SK-N-SH (cell line): ENCODE measurements at regions not wholly inside any gene's neighbourhood (a gene's known extent, or its start where the extent isn't known, plus 50 kb on each side); places are given as distances from the start of the nearest gene placed in this dataset.

Experiments
- CTCF ChIA-PET: fragments of 300-600, 350-600 bp; formaldehyde crosslinking; extraction: SDS; loops from one replicate; lab custom pipeline; 2021; lab: Yijun Ruan, JAX
- POLR2A ChIA-PET: fragments of 350-600 bp; sonication (Branson Sonifier 250); formaldehyde crosslinking; extraction: SDS; loops from one replicate; lab custom pipeline; 2020; ENCODE audit warnings: antibody characterized with exemption, inconsistent platforms; lab: Yijun Ruan, JAX
- DNase-seq: peaks from one replicate; pipeline ENCODE4 v3.0.0; 2012
- H2AFZ ChIP-seq: fragments of 200-600 bp; sonication (generic); 2 replicates; pipeline ENCODE4 v1.8.1; 2016; ENCODE audit warnings: antibody characterized with exemption, mild to moderate bottlenecking, low read depth
- H3F3A ChIP-seq: fragments of 200-600 bp; sonication (generic); replicated peaks from 2 replicates; pipeline ENCODE3; 2016; ENCODE audit warnings: antibody characterized with exemption, mild to moderate bottlenecking; ENCODE audit not compliant: insufficient read depth
- H3K27ac ChIP-seq, 2 experiments: fragments of 200-500 bp in 1 of 2; fragments of 200-600 bp in 1 of 2; sonication (Bioruptor generic) in 1 of 2; sonication (generic), shearing (Covaris generic) in 1 of 2; 2 replicates each; pipeline versions ENCODE4 v1.5.1 to v1.6.1; 2014 to 2016; ENCODE audit warnings: low read depth in 2 of 2, inconsistent platforms in 1 of 2, low read length in 1 of 2, mild to moderate bottlenecking in 1 of 2, mixed read lengths in 1 of 2
- H3K27me3 ChIP-seq: fragments of 200-600 bp; sonication (generic), shearing (Covaris generic); 2 replicates; pipeline ENCODE4 v1.6.1; 2016; ENCODE audit warnings: mixed run types; ENCODE audit not compliant: insufficient read depth
- H3K36me3 ChIP-seq, 2 experiments: fragments of 200-500 bp in 1 of 2; fragments of 200-600 bp in 1 of 2; sonication (Bioruptor generic) in 1 of 2; sonication (generic) in 1 of 2; replicated peaks in 1 of 2; 2 replicates each; pipeline versions ENCODE3 to v1.5.1; 2014 to 2016; ENCODE audit warnings: low read length in 1 of 2, mild to moderate bottlenecking in 1 of 2; ENCODE audit not compliant: insufficient read depth in 2 of 2, control insufficient read depth in 1 of 2
- H3K4me1 ChIP-seq, 2 experiments: fragments of 200-500 bp in 1 of 2; fragments of 200-600 bp in 1 of 2; sonication (Bioruptor generic) in 1 of 2; sonication (generic), shearing (Covaris generic) in 1 of 2; 2 replicates each; pipeline versions ENCODE4 v1.5.1 to v1.6.1; 2014 to 2016; ENCODE audit warnings: low read depth in 1 of 2, low read length in 1 of 2, mixed run types in 1 of 2; ENCODE audit not compliant: insufficient read depth in 2 of 2, control insufficient read depth in 1 of 2
- H3K4me2 ChIP-seq: fragments of 200-600 bp; sonication (generic), shearing (Covaris generic); 2 replicates; pipeline ENCODE4 v1.6.1; 2017; ENCODE audit warnings: mixed run types
- H3K4me3 ChIP-seq, 2 experiments: fragments of 200-500 bp in 1 of 2; fragments of 200-600 bp in 1 of 2; sonication (Bioruptor generic) in 1 of 2; sonication (generic), shearing (Covaris generic) in 1 of 2; 2 replicates each; pipeline versions ENCODE4 v1.5.1 to v1.8.1; 2014 to 2016; ENCODE audit warnings: low read depth in 2 of 2, inconsistent platforms in 1 of 2, low read length in 1 of 2, mild to moderate bottlenecking in 1 of 2, mixed read lengths in 1 of 2, moderate library complexity in 1 of 2
- H3K79me2 ChIP-seq: fragments of 200-600 bp; sonication (generic); 2 replicates; pipeline ENCODE4 v1.8.1; 2017; ENCODE audit warnings: mild to moderate bottlenecking; ENCODE audit not compliant: insufficient read depth
- H3K9ac ChIP-seq: fragments of 200-600 bp; sonication (generic); 2 replicates; pipeline ENCODE4 v1.6.1; 2017; ENCODE audit warnings: mixed run types
- H3K9me2 ChIP-seq: fragments of 200-600 bp; sonication (generic); 2 replicates; pipeline ENCODE4 v1.6.1; 2017; ENCODE audit warnings: mixed run types
- H3K9me3 ChIP-seq: fragments of 200-600 bp; sonication (generic); 2 replicates; pipeline ENCODE4 v1.6.1; 2017; ENCODE audit warnings: mixed run types, mild to moderate bottlenecking, moderate library complexity
- H4K20me1 ChIP-seq: fragments of 200-600 bp; sonication (generic); 2 replicates; pipeline ENCODE4 v1.6.1; 2017; ENCODE audit warnings: mild to moderate bottlenecking, mixed run types; ENCODE audit not compliant: insufficient read depth
- CHD2 ChIP-seq: fragments of 150-350 bp; IDR thresholded peaks from 2 replicates; pipeline ENCODE4 v1.6.1; 2018; ENCODE audit warnings: low read length; ENCODE audit not compliant: partially characterized antibody
- EZH2phosphoT487 ChIP-seq: fragments of 200-600 bp; sonication (generic); IDR thresholded peaks from 2 replicates; pipeline ENCODE4 v1.6.1; 2017; ENCODE audit warnings: low read depth, mixed run types, mild to moderate bottlenecking, antibody characterized with exemption, moderate library complexity, borderline replicate concordance
- FOXJ3 ChIP-seq: sonication (generic); formaldehyde crosslinking; IDR thresholded peaks from 2 replicates; pipeline ENCODE4 v1.5.1; 2020; ENCODE audit warnings: mild to moderate bottlenecking, missing genetic modification reagents
- FOXM1 ChIP-seq: IDR thresholded peaks from 2 replicates; pipeline ENCODE4 v1.4.0; 2012; ENCODE audit warnings: low read depth, mild to moderate bottlenecking
- GABPA ChIP-seq: IDR thresholded peaks from 2 replicates; pipeline ENCODE4 v1.4.0; 2012; ENCODE audit warnings: low read depth, mild to moderate bottlenecking
- NFIC ChIP-seq: IDR thresholded peaks from 2 replicates; pipeline ENCODE4 v1.4.0; 2012; ENCODE audit warnings: borderline replicate concordance
- NRF1 ChIP-seq: IDR thresholded peaks from 2 replicates; pipeline ENCODE4 v1.6.1; 2012; ENCODE audit warnings: low read depth, mild to moderate bottlenecking, low read length
- PBX3 ChIP-seq: IDR thresholded peaks from 2 replicates; pipeline ENCODE4; 2012
- POLR2AphosphoS5 ChIP-seq: IDR thresholded peaks from 2 replicates; pipeline ENCODE4 v1.6.1; 2012; ENCODE audit warnings: low read depth, low read length
- RAD21 ChIP-seq: IDR thresholded peaks from 2 replicates; pipeline ENCODE4 v1.6.1; 2012; ENCODE audit warnings: mild to moderate bottlenecking, low read length
- RFX5 ChIP-seq: IDR thresholded peaks from 2 replicates; pipeline ENCODE4 v1.6.1; 2012; ENCODE audit warnings: mild to moderate bottlenecking, improper control_type of control experiment, low read length
- SMC3 ChIP-seq: IDR thresholded peaks from 2 replicates; pipeline ENCODE4 v1.6.1; 2012; ENCODE audit warnings: low read depth, low read length, improper control_type of control experiment
- TAF1 ChIP-seq: IDR thresholded peaks from 2 replicates; pipeline ENCODE4 v1.6.1; 2012; ENCODE audit warnings: low read depth, mild to moderate bottlenecking, low read length, moderate library complexity, borderline replicate concordance
- USF2 ChIP-seq: fragments of 150-350 bp; IDR thresholded peaks from 2 replicates; pipeline ENCODE4 v1.6.1; 2017; ENCODE audit warnings: antibody characterized with exemption, low read length, low read depth, borderline replicate concordance
- YY1 ChIP-seq: IDR thresholded peaks from 2 replicates; pipeline ENCODE4 v1.4.0; 2012; ENCODE audit warnings: low read depth, mild to moderate bottlenecking
- WGBS: methylation state at CpG from one replicate; pipeline ENCODE4 v1.1.6; 2017; ENCODE audit warnings: low lambda C conversion rate; 5-methylcytosine and 5-hydroxymethylcytosine counted together
- TF ChIP-seq, protein P1 (sequence below): IDR thresholded peaks from 2 replicates; pipeline ENCODE4 v1.4.0; 2012; ENCODE audit warnings: low read depth, borderline replicate concordance

DNA sequence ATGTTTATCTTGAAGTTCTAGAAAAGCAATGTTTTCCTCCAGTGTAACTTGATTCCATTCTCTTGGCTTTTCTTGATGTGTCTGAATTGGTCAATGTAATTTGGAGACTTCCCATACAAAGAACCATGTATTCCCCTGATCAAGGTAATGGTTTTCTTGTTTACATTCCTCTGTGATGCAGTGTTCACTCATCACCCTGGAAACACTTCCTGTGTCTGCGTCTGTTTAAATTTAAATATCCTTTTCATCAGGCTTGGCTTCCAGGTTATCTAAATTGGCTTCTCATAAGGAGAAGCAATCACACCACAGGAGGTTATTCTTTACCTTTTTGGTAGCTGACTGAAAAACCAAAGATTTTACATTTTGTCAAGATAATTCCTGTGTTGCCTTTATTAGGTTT, 237.3 kb upstream of the WSCD1 start:
- Histone ChIP-seq H3K27ac (no peak overlapping the region), H3F3A (peaks cover 10% of the 10 kb centered on the region), H2AFZ (no peak overlapping the region), H3K4me2 (no peak overlapping the region), H3K9ac (no peak overlapping the region), H3K4me1 (no peaks in the 10 kb centered on the region), H3K9me2 (no peaks in the 10 kb centered on the region), H3K27me3 (no peaks in the 10 kb centered on the region), H3K36me3 (no peaks in the 10 kb centered on the region), H4K20me1 (no peaks in the 10 kb centered on the region), H3K79me2 (no peaks in the 10 kb centered on the region), H3K4me3 (no peak overlapping the region), H3K9me3 (no peaks in the 10 kb centered on the region)
- ChIA-PET POLR2A (no interaction called here), CTCF (no interaction called here)
- DNase-seq = no peak
- TF ChIP-seq FOXJ3 (no peak), SMC3 (no peak), YY1 (no peak)
- TF ChIP-seq, protein P1, sequence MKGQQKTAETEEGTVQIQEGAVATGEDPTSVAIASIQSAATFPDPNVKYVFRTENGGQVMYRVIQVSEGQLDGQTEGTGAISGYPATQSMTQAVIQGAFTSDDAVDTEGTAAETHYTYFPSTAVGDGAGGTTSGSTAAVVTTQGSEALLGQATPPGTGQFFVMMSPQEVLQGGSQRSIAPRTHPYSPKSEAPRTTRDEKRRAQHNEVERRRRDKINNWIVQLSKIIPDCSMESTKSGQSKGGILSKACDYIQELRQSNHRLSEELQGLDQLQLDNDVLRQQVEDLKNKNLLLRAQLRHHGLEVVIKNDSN = no peak
- 0% methylated on average over 1 of the region's 1 CpG for WGBS

GRCh38 chr17:5837055-5837491, 233.1 kb upstream of the WSCD1 start:
- Histone ChIP-seq H3K9me2 (no peaks in the 10 kb centered on the region), H3K36me3 (no peaks in the 10 kb centered on the region), H3K4me3 (no peak overlapping the region)
- 75% methylated on average over 4 of the region's 4 CpGs for WGBS
- TF ChIP-seq FOXM1 (no peak), FOXJ3 (no peak), NFIC (no peak)
- TF ChIP-seq, all 33 proteins: peak for 0
- H3K4me1 ChIP-seq = no peaks in the 10 kb centered on the region
- H3K79me2 ChIP-seq = no peaks in the 10 kb centered on the region
- no peak overlapping the region for H3K9ac ChIP-seq
- ChIA-PET POLR2A (no interaction called here), CTCF (no interaction called here)
- H3K27ac ChIP-seq = no peak overlapping the region
- no peaks in the 10 kb centered on the region for H3K9me3 ChIP-seq
- no peak overlapping the region for H2AFZ ChIP-seq
- DNase-seq = no peak
- H3K4me2 ChIP-seq = no peak overlapping the region
- peaks cover 2% of the 10 kb centered on the region for H3F3A ChIP-seq
- H3K27me3 ChIP-seq = no peaks in the 10 kb centered on the region
- H4K20me1 ChIP-seq = no peaks in the 10 kb centered on the region

DNA sequence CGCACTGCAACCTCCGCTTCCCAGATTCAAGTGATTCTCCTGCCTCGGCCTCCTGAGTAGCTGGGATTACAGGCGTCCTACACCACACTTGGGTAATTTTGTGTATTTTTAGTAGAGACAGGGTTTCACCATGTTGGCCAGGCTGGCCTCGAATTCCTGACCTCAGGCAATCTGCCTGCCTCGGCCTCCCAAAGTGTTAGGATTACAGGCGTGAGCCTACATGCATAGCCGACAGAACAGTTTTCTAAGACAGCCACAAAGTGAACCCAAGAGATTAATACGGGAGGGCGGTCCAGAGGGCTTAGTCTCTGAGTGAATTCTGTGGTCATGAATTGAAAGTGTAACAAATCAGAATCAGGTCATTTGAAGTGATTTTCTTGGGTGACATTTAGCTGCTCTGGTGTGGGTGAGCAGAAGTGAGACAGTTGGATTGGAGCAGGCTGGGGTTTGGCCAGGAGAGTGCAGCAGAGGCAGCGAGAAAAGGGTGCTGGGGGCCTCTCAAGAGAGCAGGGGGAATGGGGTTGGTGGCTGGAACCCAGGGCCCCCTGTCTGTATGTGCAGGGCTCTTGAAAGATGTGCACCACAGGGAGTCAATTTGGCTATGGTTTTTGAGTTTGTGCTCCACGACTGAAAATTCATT, 231.4 kb upstream of the WSCD1 start:
- ChIA-PET CTCF (no interaction called here), POLR2A (no interaction called here)
- no peak overlapping the region for H3K27ac ChIP-seq
- H3F3A ChIP-seq = no peaks in the 10 kb centered on the region
- DNase-seq = no peak
- H3K4me2 ChIP-seq = no peak overlapping the region
- H3K9me2 ChIP-seq = no peaks in the 10 kb centered on the region
- no peaks in the 10 kb centered on the region for H3K4me1 ChIP-seq
- no peaks in the 10 kb centered on the region for H3K36me3 ChIP-seq
- H3K27me3 ChIP-seq = no peaks in the 10 kb centered on the region
- no peak overlapping the region for H3K9ac ChIP-seq
- no peaks in the 10 kb centered on the region for H4K20me1 ChIP-seq
- no peak overlapping the region for H3K4me3 ChIP-seq
- H2AFZ ChIP-seq = no peak overlapping the region
- H3K79me2 ChIP-seq = no peaks in the 10 kb centered on the region
- WGBS = 41% methylated on average over 12 of the region's 12 CpGs
- no peaks in the 10 kb centered on the region for H3K9me3 ChIP-seq
- no peak for TF ChIP-seq POLR2AphosphoS5
- TF ChIP-seq GABPA = no peak
- no peak for TF ChIP-seq RFX5
- TF ChIP-seq NRF1 = no peak
- TF ChIP-seq NFIC = no peak
- TF ChIP-seq SMC3 = no peak
- TF ChIP-seq PBX3 = no peak
- TF ChIP-seq, protein P1 = no peak
- TF ChIP-seq USF2 = no peak
- TF ChIP-seq FOXM1 = no peak
- no peak for TF ChIP-seq CHD2
- TF ChIP-seq EZH2phosphoT487 = no peak
- TF ChIP-seq RAD21 = no peak
- no peak for TF ChIP-seq TAF1
